ENCODE measurements at regions not wholly inside any gene's neighbourhood (a gene's known extent, or its start where the extent isn't known, plus 50 kb on each side); places are given as distances from the start of the nearest gene placed in this dataset.

- TF ChIP-seq SNAPC4 (CRISPR knock-in tag; IDR thresholded peaks at IDR 0.05) = peak; percentile 89; the same call in 1 of the 2 replicates
- no peak for TF ChIP-seq AKNA (CRISPR knock-in tag; IDR thresholded peaks at IDR 0.05; ENCODE audit: borderline replicate concordance)
- peak; percentile 33; the same call in 1 of the 2 replicates for TF ChIP-seq ZNF292 (CRISPR knock-in tag; IDR thresholded peaks at IDR 0.05; ENCODE audit: borderline replicate concordance, low read depth)
- TF ChIP-seq ZNF687 (CRISPR knock-in tag; IDR thresholded peaks at IDR 0.05) = peak; percentile 74
These were observed 224.6 kb upstream of the CRY1 start (continued) for GRCh38 chr12:107317751-107318555.
